Stimulated activated CD8-positive, alpha-beta memory T cell treated with anti-CD3 and anti-CD28 coated beads, Interleukin-15, amount 100 ng/mL, for 48 hours (primary cell): ENCODE measurements at regions not wholly inside any gene's neighbourhood (a gene's known extent, or its start where the extent isn't known, plus 50 kb on each side); places are given as distances from the start of the nearest gene placed in this dataset.

Experiments
- DNase-seq, 2 donors: peaks; one replicate each; pipeline ENCODE4 v3.0.0-alpha.2; 2020; ENCODE audit warnings: low read depth in 2 of 2

- DNase-seq, result no peak
Observed at GRCh38 chr20:23231561-23232218, 118.9 kb upstream of the NXT1 start.

GRCh38 chr20:23230766-23231385 lies 119.7 kb upstream of the NXT1 start:
- no peak for DNase-seq

- DNase-seq, result no peak
Observed at GRCh38 chr20:23229989-23230388, 120.6 kb upstream of the NXT1 start.

GRCh38 chr20:23228912-23229311 lies 121.7 kb upstream of the NXT1 start:
- DNase-seq, result no peak

- DNase-seq, result no peak
Observed at GRCh38 chr20:23227976-23228375, 122.6 kb upstream of the NXT1 start.

GRCh38 chr20:23227274-23227673 lies 123.3 kb upstream of the NXT1 start:
- no peak for DNase-seq

- no peak for DNase-seq
Observed at GRCh38 chr20:23226612-23227265, 123.9 kb upstream of the NXT1 start.

- no peak for DNase-seq
Observed at GRCh38 chr20:23225407-23226060, 125.1 kb upstream of the NXT1 start.

- no peak for DNase-seq
Observed at GRCh38 chr20:23224806-23225205, 125.8 kb upstream of the NXT1 start.

- DNase-seq, result no peak
Observed at GRCh38 chr20:23223908-23224580, 126.5 kb upstream of the NXT1 start.

- no peak for DNase-seq
Observed at GRCh38 chr20:23222531-23223200, 127.9 kb upstream of the NXT1 start.

GRCh38 chr20:23217023-23217422 lies 130.9 kb upstream of the CD93 start:
- no peak for DNase-seq

- no peak for DNase-seq
Observed at GRCh38 chr20:23215344-23215995, 129.3 kb upstream of the CD93 start.

- DNase-seq, result no peak
Observed at GRCh38 chr20:23214903-23215302, 128.8 kb upstream of the CD93 start.

- DNase-seq, result no peak
Observed at GRCh38 chr20:23212464-23212995, 126.4 kb upstream of the CD93 start.

GRCh38 chr20:23212011-23212410 lies 125.9 kb upstream of the CD93 start:
- no peak for DNase-seq

- no peak for DNase-seq
Observed at GRCh38 chr20:23211164-23211563, 125.0 kb upstream of the CD93 start.

GRCh38 chr20:23207826-23208540 lies 121.9 kb upstream of the CD93 start:
- no peak for DNase-seq

GRCh38 chr20:23206995-23207394 lies 120.9 kb upstream of the CD93 start:
- DNase-seq, result no peak

- no peak for DNase-seq
Observed at GRCh38 chr20:23206061-23206460, 119.9 kb upstream of the CD93 start.
